NCI-H748 treated with DMSO at 0.1 percent for 48 hours (cell line): ENCODE measurements at regions not wholly inside any gene's neighbourhood (a gene's known extent, or its start where the extent isn't known, plus 50 kb on each side); places are given as distances from the start of the nearest gene placed in this dataset.
"Not testable (repeated sequence)": the region's sequence is repeated elsewhere in the genome, so short reads cannot be mapped to it uniquely, and the experiment has no call there.

ENCODE experiments used
- DNase-seq: peaks from one replicate; lab custom pipeline; 2025; lab: John Stamatoyannopoulos, UW

GRCh38 chr14:66015071-66015780 is 470.9 kb upstream of the CCDC196 start:
- DNase-seq: no peak

GRCh38 chr14:66017927-66018326 is 468.2 kb upstream of the CCDC196 start:
- DNase-seq: no peak

GRCh38 chr14:66022526-66022925 is 463.6 kb upstream of the CCDC196 start:
- peak; percentile 15 for DNase-seq

GRCh38 chr14:66025779-66026178 is 460.4 kb upstream of the CCDC196 start:
- DNase-seq: no peak

GRCh38 chr14:66031981-66032380 is 454.2 kb upstream of the CCDC196 start:
- not testable (repeated sequence) for DNase-seq

- no peak for DNase-seq
Measured at GRCh38 chr14:66032800-66033199, 453.4 kb upstream of the CCDC196 start.

GRCh38 chr14:66036547-66036946 is 449.6 kb upstream of the CCDC196 start:
- DNase-seq: no peak

- DNase-seq: no peak
Measured at GRCh38 chr14:66037361-66037760, 448.8 kb upstream of the CCDC196 start.

GRCh38 chr14:66038212-66038611 is 448.0 kb upstream of the CCDC196 start:
- DNase-seq: no peak

GRCh38 chr14:66038618-66039017 is 447.6 kb upstream of the CCDC196 start:
- no peak for DNase-seq

GRCh38 chr14:66039495-66039894 is 446.7 kb upstream of the CCDC196 start:
- no peak for DNase-seq

GRCh38 chr14:66041582-66041981 is 444.6 kb upstream of the CCDC196 start:
- DNase-seq: peak; percentile 59

- no peak for DNase-seq
Measured at GRCh38 chr14:66043921-66044320, 442.2 kb upstream of the CCDC196 start.

GRCh38 chr14:66045572-66046021 is 440.6 kb upstream of the CCDC196 start:
- no peak for DNase-seq

- no peak for DNase-seq
Measured at GRCh38 chr14:66046035-66046434, 440.1 kb upstream of the CCDC196 start.

GRCh38 chr14:66046591-66046990 is 439.6 kb upstream of the CCDC196 start:
- no peak for DNase-seq

GRCh38 chr14:66056268-66056907 is 429.8 kb upstream of the CCDC196 start:
- no peak for DNase-seq

- no peak for DNase-seq
Measured at GRCh38 chr14:66056926-66057552, 429.1 kb upstream of the CCDC196 start.

GRCh38 chr14:66065188-66065587 is 421.0 kb upstream of the CCDC196 start:
- DNase-seq: no peak

GRCh38 chr14:66066981-66067776 is 419.0 kb upstream of the CCDC196 start:
- no peak for DNase-seq

GRCh38 chr14:66069036-66069435 is 417.1 kb upstream of the CCDC196 start:
- DNase-seq: no peak

- DNase-seq: no peak
Measured at GRCh38 chr14:66069830-66070541, 416.2 kb upstream of the CCDC196 start.
